Smooth muscle cell (in vitro differentiated cells): ENCODE measurements at regions not wholly inside any gene's neighbourhood (a gene's known extent, or its start where the extent isn't known, plus 50 kb on each side); places are given as distances from the start of the nearest gene placed in this dataset.
A peak's percentile ranks its signal among the peaks of the same experiment; 100 is the strongest.

Experiments used
- DNase-seq: peaks from one replicate; lab custom pipeline; 2025; ENCODE audit not compliant: unreplicated experiment; lab: John Stamatoyannopoulos, UW
- H2AFZ ChIP-seq: fragments of 200-600 bp; sonication (generic); 2 replicates; pipeline ENCODE4 v1.6.0; 2016; ENCODE audit warnings: antibody characterized with exemption, low read depth, mild to moderate bottlenecking
- H3F3A ChIP-seq: fragments of 200-600 bp; sonication (generic); 2 replicates; pipeline ENCODE4 v1.6.0; 2017; ENCODE audit warnings: antibody characterized with exemption, low read depth
- H3K27ac ChIP-seq: fragments of 200-600 bp; sonication (generic); 2 replicates; pipeline ENCODE4 v1.5.1; 2016; ENCODE audit warnings: low read depth, mild to moderate bottlenecking
- H3K27me3 ChIP-seq: fragments of 200-600 bp; sonication (generic); 2 replicates; pipeline ENCODE4 v1.6.1; 2016; ENCODE audit warnings: low read depth, mild to moderate bottlenecking
- H3K36me3 ChIP-seq: fragments of 200-600 bp; sonication (generic); 2 replicates; pipeline ENCODE4 v1.5.1; 2016; ENCODE audit warnings: low read depth
- H3K4me1 ChIP-seq: fragments of 200-600 bp; sonication (generic); 2 replicates; pipeline ENCODE4 v1.5.1; 2016; ENCODE audit warnings: low read depth
- H3K4me2 ChIP-seq: fragments of 200-600 bp; sonication (generic); 2 replicates; pipeline ENCODE4 v1.6.0; 2016; ENCODE audit warnings: mild to moderate bottlenecking
- H3K4me3 ChIP-seq: fragments of 200-600 bp; sonication (generic); 2 replicates; pipeline ENCODE4 v1.5.1; 2016; ENCODE audit warnings: mild to moderate bottlenecking
- H3K79me2 ChIP-seq: fragments of 200-600 bp; sonication (generic); 2 replicates; pipeline ENCODE4 v1.6.0; 2016; ENCODE audit warnings: low read depth, mild to moderate bottlenecking
- H3K9ac ChIP-seq: fragments of 200-600 bp; sonication (generic); 2 replicates; pipeline ENCODE4 v1.6.0; 2016; ENCODE audit warnings: low read depth
- H3K9me3 ChIP-seq: fragments of 200-600 bp; sonication (generic); replicated peaks from 2 replicates; pipeline ENCODE4 v1.5.1; 2016; ENCODE audit warnings: low read depth
- H4K20me1 ChIP-seq: fragments of 200-600 bp; sonication (generic); 2 replicates; pipeline ENCODE4 v1.6.0; 2016; ENCODE audit warnings: low read depth
- WGBS: methylation state at CpG from one replicate; pipeline ENCODE4 v1.1.7; 2016; ENCODE audit warnings: low lambda C conversion rate; 5-methylcytosine and 5-hydroxymethylcytosine counted together
- TF ChIP-seq, protein P1 (sequence below): fragments of 200-600 bp; sonication (generic); IDR thresholded peaks from 2 replicates; pipeline ENCODE4 v1.5.1; 2017; ENCODE audit warnings: borderline replicate concordance, mild to moderate bottlenecking, antibody characterized with exemption; ENCODE audit not compliant: insufficient read depth, poor library complexity, severe bottlenecking

DNA sequence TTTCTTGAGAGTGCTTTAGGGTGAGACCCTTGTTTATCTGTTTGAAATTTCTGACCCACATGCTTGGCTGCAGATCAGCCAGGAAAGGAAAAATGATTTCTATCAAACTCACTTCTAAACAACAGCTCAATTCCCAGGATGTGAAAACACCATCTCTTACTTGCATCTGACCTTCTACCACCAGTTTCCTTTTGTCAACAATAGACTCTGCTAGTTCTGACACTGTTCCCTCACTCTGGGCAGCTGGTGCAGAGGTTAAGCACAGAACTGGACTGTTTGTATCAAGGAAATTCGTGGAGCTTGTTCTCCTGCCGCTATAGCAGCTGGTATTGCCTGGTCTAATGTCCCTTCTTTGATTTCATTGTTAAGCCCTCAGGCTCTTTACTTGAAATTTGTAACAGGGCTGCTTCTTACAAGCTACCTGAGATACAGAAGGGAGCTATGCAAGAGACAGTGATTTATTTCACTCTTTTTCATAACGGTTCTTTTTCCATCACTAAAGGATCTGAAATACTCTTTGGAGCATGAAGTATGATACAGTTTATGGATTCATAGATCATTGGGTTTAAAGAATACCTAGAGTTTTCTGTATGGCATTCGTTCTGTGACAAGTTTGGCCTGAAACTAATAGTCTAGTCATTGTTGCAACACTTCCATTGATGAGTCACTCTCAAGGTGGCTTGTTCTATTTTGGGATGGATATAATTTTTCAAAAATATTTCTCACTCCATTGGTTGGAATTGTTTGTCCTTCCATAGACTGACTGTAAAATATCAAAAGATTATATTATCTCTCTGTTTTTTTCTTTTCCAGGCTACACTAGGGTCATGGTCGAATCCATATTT is 178.2 kb upstream of the ZC3H12C start:
- Histone ChIP-seq H3K4me1 (no peaks in the 10 kb centered on the region), H3K9ac (no peak overlapping the region), H3K36me3 (no peaks in the 10 kb centered on the region), H3K9me3 (no peaks in the 10 kb centered on the region), H3K4me2 (no peak overlapping the region), H3K27me3 (no peaks in the 10 kb centered on the region), H3F3A (no peaks in the 10 kb centered on the region), H3K27ac (peak overlapping the region; percentile 51), H3K4me3 (no peak overlapping the region), H2AFZ (no peak overlapping the region), H3K79me2 (no peaks in the 10 kb centered on the region), H4K20me1 (no peaks in the 10 kb centered on the region)
- 65% methylated on average over 5 of the region's 5 CpGs for WGBS
- DNase-seq = no peak
- TF ChIP-seq, protein P1, sequence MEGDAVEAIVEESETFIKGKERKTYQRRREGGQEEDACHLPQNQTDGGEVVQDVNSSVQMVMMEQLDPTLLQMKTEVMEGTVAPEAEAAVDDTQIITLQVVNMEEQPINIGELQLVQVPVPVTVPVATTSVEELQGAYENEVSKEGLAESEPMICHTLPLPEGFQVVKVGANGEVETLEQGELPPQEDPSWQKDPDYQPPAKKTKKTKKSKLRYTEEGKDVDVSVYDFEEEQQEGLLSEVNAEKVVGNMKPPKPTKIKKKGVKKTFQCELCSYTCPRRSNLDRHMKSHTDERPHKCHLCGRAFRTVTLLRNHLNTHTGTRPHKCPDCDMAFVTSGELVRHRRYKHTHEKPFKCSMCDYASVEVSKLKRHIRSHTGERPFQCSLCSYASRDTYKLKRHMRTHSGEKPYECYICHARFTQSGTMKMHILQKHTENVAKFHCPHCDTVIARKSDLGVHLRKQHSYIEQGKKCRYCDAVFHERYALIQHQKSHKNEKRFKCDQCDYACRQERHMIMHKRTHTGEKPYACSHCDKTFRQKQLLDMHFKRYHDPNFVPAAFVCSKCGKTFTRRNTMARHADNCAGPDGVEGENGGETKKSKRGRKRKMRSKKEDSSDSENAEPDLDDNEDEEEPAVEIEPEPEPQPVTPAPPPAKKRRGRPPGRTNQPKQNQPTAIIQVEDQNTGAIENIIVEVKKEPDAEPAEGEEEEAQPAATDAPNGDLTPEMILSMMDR = no peak

DNA sequence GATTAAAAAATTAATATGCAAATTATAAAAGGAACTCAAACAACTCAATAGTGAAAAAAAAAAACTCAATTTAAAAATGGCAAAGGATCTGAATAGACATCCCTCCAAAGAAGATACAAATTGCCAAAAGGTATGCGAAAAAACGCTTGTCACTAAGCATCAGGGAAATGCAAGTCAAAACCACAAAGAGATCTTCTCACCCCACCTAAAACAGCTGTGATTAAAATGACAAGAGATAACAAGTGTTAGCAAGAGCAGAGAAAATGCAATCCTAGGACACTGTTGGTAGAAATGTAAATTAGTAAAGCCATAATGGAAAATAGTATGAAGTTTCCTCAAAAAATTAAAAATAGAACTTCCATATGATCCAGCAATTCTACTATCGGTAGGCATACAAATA is 166.3 kb upstream of the ZC3H12C start:
- DNase-seq = no peak
- 41% methylated on average over 3 of the region's 3 CpGs for WGBS

GRCh38 chr11:109929308-109929707 is 163.9 kb upstream of the ZC3H12C start:
- Histone ChIP-seq H2AFZ (no peak overlapping the region), H3K4me2 (no peak overlapping the region), H3K79me2 (no peaks in the 10 kb centered on the region), H3K27me3 (no peaks in the 10 kb centered on the region), H3K27ac (no peak overlapping the region), H3F3A (peaks cover 7% of the 10 kb centered on the region), H3K9me3 (peaks cover 9% of the 10 kb centered on the region), H3K4me1 (no peaks in the 10 kb centered on the region), H3K36me3 (no peaks in the 10 kb centered on the region), H3K9ac (no peak overlapping the region), H3K4me3 (no peak overlapping the region), H4K20me1 (no peaks in the 10 kb centered on the region)
- 94% methylated on average over 3 of the region's 3 CpGs for WGBS
- TF ChIP-seq, protein P1 = no peak
- DNase-seq = no peak

More for the DNA sequence above, 166.3 kb upstream of the ZC3H12C start:
- H3K27me3 ChIP-seq = no peaks in the 10 kb centered on the region
- H3F3A ChIP-seq = no peaks in the 10 kb centered on the region
- no peaks in the 10 kb centered on the region for H3K4me1 ChIP-seq
- TF ChIP-seq, protein P1 = no peak
- no peak overlapping the region for H3K9ac ChIP-seq
- H2AFZ ChIP-seq = no peak overlapping the region
- peaks cover 9% of the 10 kb centered on the region for H3K9me3 ChIP-seq
- H3K27ac ChIP-seq = no peak overlapping the region
- H4K20me1 ChIP-seq = no peaks in the 10 kb centered on the region
- no peak overlapping the region for H3K4me2 ChIP-seq
- no peak overlapping the region for H3K4me3 ChIP-seq
- H3K79me2 ChIP-seq = no peaks in the 10 kb centered on the region
- no peaks in the 10 kb centered on the region for H3K36me3 ChIP-seq

GRCh38 chr11:109933126-109933525 is 160.1 kb upstream of the ZC3H12C start:
- no peak overlapping the region for H2AFZ ChIP-seq
- no peaks in the 10 kb centered on the region for H4K20me1 ChIP-seq
- no peaks in the 10 kb centered on the region for H3K79me2 ChIP-seq
- no peaks in the 10 kb centered on the region for H3K9me3 ChIP-seq
- no peaks in the 10 kb centered on the region for H3K27me3 ChIP-seq
- H3K4me1 ChIP-seq = no peaks in the 10 kb centered on the region
- no peak overlapping the region for H3K4me3 ChIP-seq
- H3K36me3 ChIP-seq = no peaks in the 10 kb centered on the region
- H3K27ac ChIP-seq = peak overlapping the region; percentile 55
- TF ChIP-seq, protein P1 = no peak
- 33% methylated on average over 4 of the region's 4 CpGs for whole genome bisulfite sequencing
- DNase-seq = no peak
- H3K9ac ChIP-seq = no peak overlapping the region
- peak overlapping the region; percentile 1 for H3K4me2 ChIP-seq
- peaks cover 7% of the 10 kb centered on the region for H3F3A ChIP-seq
